ENCODE measurements at regions not wholly inside any gene's neighbourhood (a gene's known extent, or its start where the extent isn't known, plus 50 kb on each side); places are given as distances from the start of the nearest gene placed in this dataset.

GRCh38 chr6:112752791-112753190 lies 405.7 kb downstream of the RFPL4B start:
- no peak for DNase-seq
- intact Hi-C loops (cut with DNase I) = no loop called here

GRCh38 chr6:112760831-112761230 lies 413.7 kb downstream of the RFPL4B start:
- intact Hi-C loops (cut with DNase I) = no loop called here
- no peak for DNase-seq

- no peak for DNase-seq
- intact Hi-C loops (cut with DNase I) = no loop called here
Measured at GRCh38 chr6:112761740-112762139, 414.6 kb downstream of the RFPL4B start.

- no peak for DNase-seq
- intact Hi-C loops (cut with DNase I) = no loop called here
Measured at GRCh38 chr6:112764377-112764776, 417.2 kb downstream of the RFPL4B start.

- DNase-seq = no peak
- intact Hi-C loops (cut with DNase I) = no loop called here
Measured at GRCh38 chr6:112770308-112770707, 423.2 kb downstream of the RFPL4B start.

GRCh38 chr6:112773187-112773586 lies 426.1 kb downstream of the RFPL4B start:
- intact Hi-C loops (cut with DNase I) = no loop called here
- no peak for DNase-seq

- intact Hi-C loops (cut with DNase I) = no loop called here
Measured at GRCh38 chr6:112774319-112774718, 427.2 kb downstream of the RFPL4B start.

GRCh38 chr6:112780498-112781096 lies 433.5 kb downstream of the RFPL4B start:
- intact Hi-C loops (cut with DNase I) = loop anchor here (5.0 to 10.0 kb wide), 2 partner anchors 1077 to 1124 kb away; partner anchors contain the start of gene MARCKS
- DNase-seq = peak; percentile 21 to 91 (median 78)

More at GRCh38 chr6:112774319-112774718, 427.2 kb downstream of the RFPL4B start:
- no peak for DNase-seq

GRCh38 chr6:112781241-112781640 lies 434.1 kb downstream of the RFPL4B start:
- intact Hi-C loops (cut with DNase I) = loop anchor here (5.0 to 10.0 kb wide), 2 partner anchors 1076 to 1124 kb away; partner anchors contain the start of gene MARCKS
- DNase-seq = peak in 15 of 42 donors; percentile 1 to 38 (median 12)

GRCh38 chr6:112785408-112785807 lies 438.3 kb downstream of the RFPL4B start:
- DNase-seq = no peak
- intact Hi-C loops (cut with DNase I) = loop anchor here (10.0 kb wide), 1 partner anchor 1119 kb away; no protein-coding TSS in a partner anchor

- no peak for DNase-seq
- intact Hi-C loops (cut with DNase I) = loop anchor here (10.0 kb wide), 1 partner anchor 1118 kb away; no protein-coding TSS in a partner anchor
Measured at GRCh38 chr6:112786801-112787200, 439.7 kb downstream of the RFPL4B start.

- intact Hi-C loops (cut with DNase I) = loop anchor here (10.0 kb wide), 1 partner anchor 1117 kb away; no protein-coding TSS in a partner anchor
- no peak for DNase-seq
Measured at GRCh38 chr6:112787371-112787770, 440.2 kb downstream of the RFPL4B start.

GRCh38 chr6:112795316-112795715 lies 448.2 kb downstream of the RFPL4B start:
- no peak for DNase-seq
- intact Hi-C loops (cut with DNase I) = no loop called here

- intact Hi-C loops (cut with DNase I) = no loop called here
- DNase-seq = no peak
Measured at GRCh38 chr6:112796712-112797111, 449.6 kb downstream of the RFPL4B start.

- intact Hi-C loops (cut with DNase I) = no loop called here
- no peak for DNase-seq
Measured at GRCh38 chr6:112799889-112800288, 452.8 kb downstream of the RFPL4B start.

- intact Hi-C loops (cut with DNase I) = no loop called here
- no peak for DNase-seq
Measured at GRCh38 chr6:112800439-112800838, 453.3 kb downstream of the RFPL4B start.

GRCh38 chr6:112800916-112801315 lies 453.8 kb downstream of the RFPL4B start:
- DNase-seq = no peak
- intact Hi-C loops (cut with DNase I) = no loop called here

- intact Hi-C loops (cut with DNase I) = no loop called here
- no peak for DNase-seq
Measured at GRCh38 chr6:112801468-112802080, 454.4 kb downstream of the RFPL4B start.

- intact Hi-C loops (cut with DNase I) = no loop called here
- no peak for DNase-seq
Measured at GRCh38 chr6:112802144-112802543, 455.0 kb downstream of the RFPL4B start.

GRCh38 chr6:112804638-112805330 lies 457.7 kb downstream of the RFPL4B start:
- intact Hi-C loops (cut with DNase I) = no loop called here

More at GRCh38 chr6:112804638-112805330, 457.7 kb downstream of the RFPL4B start:
- DNase-seq = no peak
